Peyer's patch (tissue), 4 donors: ENCODE measurements at regions not wholly inside any gene's neighbourhood (a gene's known extent, or its start where the extent isn't known, plus 50 kb on each side); places are given as distances from the start of the nearest gene placed in this dataset.

ENCODE experiments used
- POLR2A ChIP-seq, 2 donors: fragments of 450-650 bp; IDR thresholded peaks; one replicate each; pipeline ENCODE4 v1.5.1; 2017; ENCODE audit warnings: antibody characterized with exemption in 2 of 2, mild to moderate bottlenecking in 2 of 2, moderate library complexity in 2 of 2
- TF ChIP-seq, protein P1 (sequence below), 6 experiments: fragments of 450-650 bp in 4 of 6; fragments of 200-600 bp in 2 of 6; sonication (generic) in 1 of 6; IDR thresholded peaks; one replicate each; pipeline ENCODE4 v1.5.1; 2017 to 2019; ENCODE audit warnings: antibody characterized with exemption in 6 of 6, mild to moderate bottlenecking in 3 of 6, moderate library complexity in 1 of 6

DNA sequence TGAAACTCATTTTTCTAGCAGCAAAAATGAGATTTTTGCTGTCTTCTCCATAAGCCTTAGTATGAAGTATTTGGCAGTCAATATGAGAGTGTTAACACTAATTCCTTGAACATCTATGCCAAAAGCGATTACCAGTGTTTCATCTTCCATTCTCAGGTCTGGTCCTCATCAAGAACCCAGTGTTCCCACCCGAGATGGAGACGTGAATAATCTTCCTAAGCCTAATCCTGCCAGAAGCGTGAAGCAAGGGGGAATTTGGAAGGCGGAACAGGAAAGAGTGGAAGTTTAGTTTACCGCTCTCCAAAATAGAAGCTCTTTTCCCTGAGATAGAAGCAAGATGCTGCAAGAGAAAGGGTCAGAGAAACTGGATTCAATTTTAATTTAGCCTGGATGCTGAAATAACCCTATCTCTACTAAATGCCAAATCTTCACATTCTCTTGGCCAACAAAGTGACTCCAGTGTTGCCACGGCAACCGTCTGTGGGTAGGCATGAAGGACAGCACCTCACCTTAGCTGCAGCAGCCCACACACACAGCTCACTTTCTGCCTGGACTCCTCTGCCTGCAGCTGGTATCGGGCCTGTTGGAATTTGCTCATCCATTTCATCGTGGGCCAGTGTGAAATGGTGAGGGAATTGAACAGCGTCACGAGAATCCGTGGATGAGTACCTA is 711.1 kb downstream of the CBLN2 start:
- TF ChIP-seq, protein P1, sequence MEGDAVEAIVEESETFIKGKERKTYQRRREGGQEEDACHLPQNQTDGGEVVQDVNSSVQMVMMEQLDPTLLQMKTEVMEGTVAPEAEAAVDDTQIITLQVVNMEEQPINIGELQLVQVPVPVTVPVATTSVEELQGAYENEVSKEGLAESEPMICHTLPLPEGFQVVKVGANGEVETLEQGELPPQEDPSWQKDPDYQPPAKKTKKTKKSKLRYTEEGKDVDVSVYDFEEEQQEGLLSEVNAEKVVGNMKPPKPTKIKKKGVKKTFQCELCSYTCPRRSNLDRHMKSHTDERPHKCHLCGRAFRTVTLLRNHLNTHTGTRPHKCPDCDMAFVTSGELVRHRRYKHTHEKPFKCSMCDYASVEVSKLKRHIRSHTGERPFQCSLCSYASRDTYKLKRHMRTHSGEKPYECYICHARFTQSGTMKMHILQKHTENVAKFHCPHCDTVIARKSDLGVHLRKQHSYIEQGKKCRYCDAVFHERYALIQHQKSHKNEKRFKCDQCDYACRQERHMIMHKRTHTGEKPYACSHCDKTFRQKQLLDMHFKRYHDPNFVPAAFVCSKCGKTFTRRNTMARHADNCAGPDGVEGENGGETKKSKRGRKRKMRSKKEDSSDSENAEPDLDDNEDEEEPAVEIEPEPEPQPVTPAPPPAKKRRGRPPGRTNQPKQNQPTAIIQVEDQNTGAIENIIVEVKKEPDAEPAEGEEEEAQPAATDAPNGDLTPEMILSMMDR (IDR thresholded peaks at IDR 0.05): no peak
- TF ChIP-seq POLR2A (IDR thresholded peaks at IDR 0.05): no peak
